T-helper 17 cell (primary cell): ENCODE measurements at regions not wholly inside any gene's neighbourhood (a gene's known extent, or its start where the extent isn't known, plus 50 kb on each side); places are given as distances from the start of the nearest gene placed in this dataset.
"Not testable (repeated sequence)": the region's sequence is repeated elsewhere in the genome, so short reads cannot be mapped to it uniquely, and the experiment has no call there.

Experiments used
- ATAC-seq: fragments of 150-1000 bp; cut with Tn5 transposase; 2 replicates; pipeline ENCODE4 v1.10.0; 2021; ENCODE audit warnings: mild to moderate bottlenecking, moderate library complexity
- DNase-seq, 3 donors: peaks; one replicate each; pipeline versions ENCODE4 v3.0.0 to v3.0.0-alpha.2; 2020 to 2021
- H3K9me3 ChIP-seq: one replicate; pipeline ENCODE4 v1.7.0; 2013; ENCODE audit warnings: low read length, mild to moderate bottlenecking; ENCODE audit not compliant: control insufficient read depth, poor library complexity, severe bottlenecking
- H3K27ac Mint-ChIP-seq: one replicate; pipeline ENCODE4 v1.8.0; 2022; ENCODE audit warnings: mild to moderate bottlenecking, moderate library complexity, mixed read lengths
- H3K27me3 Mint-ChIP-seq: one replicate; pipeline ENCODE4 v1.8.0; 2022; ENCODE audit warnings: mixed read lengths
- H3K36me3 Mint-ChIP-seq: one replicate; pipeline ENCODE4 v1.8.0; 2022; ENCODE audit warnings: low read depth, mixed read lengths
- H3K4me1 Mint-ChIP-seq: one replicate; pipeline ENCODE4 v1.8.0; 2022; ENCODE audit warnings: mild to moderate bottlenecking, mixed read lengths
- H3K4me3 Mint-ChIP-seq: one replicate; pipeline ENCODE4 v1.8.0; 2022; ENCODE audit warnings: mild to moderate bottlenecking, moderate library complexity, mixed read lengths

DNA sequence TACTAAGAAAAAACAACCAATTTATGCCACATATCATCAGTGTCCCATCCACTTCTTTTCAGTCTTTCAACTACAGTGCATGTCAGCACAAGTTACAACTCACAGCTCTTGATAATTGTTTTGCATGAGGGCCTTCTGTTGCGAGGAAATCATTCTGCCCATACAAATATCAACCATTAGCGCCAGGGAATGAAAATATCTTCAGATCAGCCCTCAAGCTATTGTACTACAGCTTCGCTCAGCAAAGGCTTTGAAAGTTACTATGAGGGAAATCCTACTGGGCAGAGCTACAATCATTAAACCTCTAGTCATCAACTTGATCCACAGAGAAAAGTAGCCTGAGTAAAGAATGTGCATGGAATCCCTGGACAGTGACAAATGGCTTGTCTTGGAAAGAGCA lies 1023.6 kb upstream of the HS3ST1 start:
- H3K27me3 Mint-ChIP-seq = no peaks in the 10 kb centered on the region
- H3K4me3 Mint-ChIP-seq = no peak overlapping the region
- H3K36me3 Mint-ChIP-seq = no peaks in the 10 kb centered on the region
- no peaks in the 10 kb centered on the region for H3K9me3 ChIP-seq
- H3K4me1 Mint-ChIP-seq = no peaks in the 10 kb centered on the region
- H3K27ac Mint-ChIP-seq = no peak overlapping the region
- DNase-seq (no peak), ATAC-seq (no peak)

- no peak for DNase-seq
- H3K9me3 ChIP-seq = no peaks in the 10 kb centered on the region
- no peak for ATAC-seq
- no peaks in the 10 kb centered on the region for H3K36me3 Mint-ChIP-seq
- H3K27me3 Mint-ChIP-seq = no peaks in the 10 kb centered on the region
- H3K27ac Mint-ChIP-seq = no peak overlapping the region
- no peaks in the 10 kb centered on the region for H3K4me1 Mint-ChIP-seq
- no peak overlapping the region for H3K4me3 Mint-ChIP-seq
These were observed 1018.8 kb upstream of the HS3ST1 start for GRCh38 chr4:12447451-12447850.

DNA sequence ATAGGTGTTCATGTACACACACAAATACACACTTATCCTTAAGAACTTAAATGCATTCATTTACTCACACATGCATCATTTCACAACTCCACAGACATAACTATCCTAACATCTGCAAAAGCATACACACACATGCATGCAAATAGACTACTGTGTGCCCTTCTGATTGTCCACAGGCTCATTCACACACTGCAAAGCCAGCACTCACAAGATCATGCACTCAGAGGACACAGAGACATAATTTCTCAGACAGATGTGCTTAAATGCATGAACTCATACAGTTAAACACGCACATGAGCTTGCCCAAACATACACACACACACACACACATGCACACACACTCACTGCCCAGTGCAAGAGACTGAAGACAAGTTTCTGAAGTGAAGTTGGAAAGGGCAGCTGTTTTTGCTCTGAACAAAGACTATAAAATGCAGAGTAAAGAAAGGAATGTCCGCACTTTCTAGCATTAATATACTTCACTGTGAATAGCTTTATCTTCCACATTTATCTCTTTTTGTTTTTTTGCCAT lies 1018.0 kb upstream of the HS3ST1 start:
- H3K4me3 Mint-ChIP-seq = no peak overlapping the region
- ATAC-seq (no peak), DNase-seq (no peak)
- H3K27ac Mint-ChIP-seq = no peak overlapping the region
- H3K9me3 ChIP-seq = no peaks in the 10 kb centered on the region
- no peaks in the 10 kb centered on the region for H3K4me1 Mint-ChIP-seq
- no peaks in the 10 kb centered on the region for H3K36me3 Mint-ChIP-seq
- H3K27me3 Mint-ChIP-seq = no peaks in the 10 kb centered on the region

GRCh38 chr4:12446256-12446655 lies 1017.6 kb upstream of the HS3ST1 start:
- no peak for DNase-seq
- H3K27ac Mint-ChIP-seq = no peak overlapping the region
- ATAC-seq = no peak
- H3K4me3 Mint-ChIP-seq = no peak overlapping the region
- no peaks in the 10 kb centered on the region for H3K9me3 ChIP-seq
- no peaks in the 10 kb centered on the region for H3K27me3 Mint-ChIP-seq
- no peaks in the 10 kb centered on the region for H3K36me3 Mint-ChIP-seq
- no peaks in the 10 kb centered on the region for H3K4me1 Mint-ChIP-seq

DNA sequence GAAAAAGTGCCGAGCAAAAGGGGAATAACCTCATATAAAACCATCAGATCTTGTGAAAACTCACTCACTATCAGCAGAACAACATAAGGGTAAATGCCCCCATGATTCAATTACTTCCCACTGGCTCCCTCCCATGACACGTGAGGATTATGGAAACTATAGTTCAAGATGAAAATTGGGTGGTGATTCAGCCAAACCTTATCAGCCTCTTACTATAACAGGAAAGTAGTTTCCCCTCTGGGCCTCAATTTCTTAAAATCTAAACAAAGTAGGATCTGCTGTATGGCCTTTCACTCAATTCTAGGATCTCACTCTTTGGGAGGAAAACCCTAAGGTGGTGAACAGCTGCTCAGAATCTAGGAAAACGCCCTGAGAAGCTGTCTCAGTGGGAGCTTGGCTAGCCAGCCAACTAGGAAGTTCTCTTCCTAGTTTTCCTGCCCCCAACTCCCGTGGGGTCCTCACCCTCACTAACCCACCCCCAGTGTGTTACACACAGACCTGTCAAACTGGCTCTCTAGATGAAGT lies 1017.1 kb upstream of the HS3ST1 start:
- Mint-ChIP-seq H3K4me3 (no peak overlapping the region), H3K27me3 (no peaks in the 10 kb centered on the region), H3K4me1 (no peaks in the 10 kb centered on the region), H3K36me3 (no peaks in the 10 kb centered on the region), H3K27ac (no peak overlapping the region)
- DNase-seq = no peak
- H3K9me3 ChIP-seq = no peaks in the 10 kb centered on the region
- no peak for ATAC-seq

GRCh38 chr4:12439633-12440305 lies 1011.1 kb upstream of the HS3ST1 start:
- no peaks in the 10 kb centered on the region for H3K4me1 Mint-ChIP-seq
- no peaks in the 10 kb centered on the region for H3K9me3 ChIP-seq
- DNase-seq (no peak), ATAC-seq (no peak)
- H3K27ac Mint-ChIP-seq = no peak overlapping the region
- no peaks in the 10 kb centered on the region for H3K27me3 Mint-ChIP-seq
- H3K4me3 Mint-ChIP-seq = no peak overlapping the region
- no peaks in the 10 kb centered on the region for H3K36me3 Mint-ChIP-seq

GRCh38 chr4:12431259-12431658 lies 1002.6 kb upstream of the HS3ST1 start:
- not testable (repeated sequence) for H3K27ac Mint-ChIP-seq, H3K4me1 Mint-ChIP-seq, DNase-seq, H3K27me3 Mint-ChIP-seq, H3K36me3 Mint-ChIP-seq, H3K9me3 ChIP-seq, H3K4me3 Mint-ChIP-seq, ATAC-seq

- H3K27ac Mint-ChIP-seq = no peak overlapping the region
These were observed 992.7 kb upstream of the HS3ST1 start for GRCh38 chr4:12421364-12421763.

DNA sequence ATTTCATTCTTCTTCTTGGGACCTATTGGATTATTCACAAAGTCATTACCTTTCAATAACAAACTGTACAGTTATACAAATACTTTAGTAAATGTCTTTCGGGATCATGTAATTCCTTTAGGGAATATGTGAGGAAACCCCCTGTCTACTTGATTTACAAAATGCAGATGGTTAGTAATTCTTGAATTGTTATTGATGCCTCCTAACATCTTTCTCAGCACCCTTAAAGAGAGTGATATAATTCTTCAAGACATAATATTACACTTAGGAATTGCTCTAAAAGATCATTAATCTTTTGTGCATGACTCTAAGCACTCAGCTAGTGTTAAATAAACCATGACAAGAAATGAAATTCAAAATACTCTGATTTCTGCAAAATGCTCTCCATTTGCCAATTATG lies 988.1 kb upstream of the HS3ST1 start:
- no peak overlapping the region for H3K4me3 Mint-ChIP-seq
- no peaks in the 10 kb centered on the region for H3K4me1 Mint-ChIP-seq

More at GRCh38 chr4:12421364-12421763, 992.7 kb upstream of the HS3ST1 start:
- H3K27me3 Mint-ChIP-seq = no peaks in the 10 kb centered on the region
- no peaks in the 10 kb centered on the region for H3K36me3 Mint-ChIP-seq
- DNase-seq = no peak
- no peaks in the 10 kb centered on the region for H3K9me3 ChIP-seq
- H3K4me1 Mint-ChIP-seq = no peaks in the 10 kb centered on the region
- no peak overlapping the region for H3K4me3 Mint-ChIP-seq
- ATAC-seq = no peak

GRCh38 chr4:12414181-12414812 lies 985.6 kb upstream of the HS3ST1 start:
- H3K9me3 ChIP-seq = no peaks in the 10 kb centered on the region
- Mint-ChIP-seq H3K4me3 (no peak overlapping the region), H3K36me3 (no peaks in the 10 kb centered on the region), H3K4me1 (no peaks in the 10 kb centered on the region), H3K27ac (no peak overlapping the region), H3K27me3 (no peaks in the 10 kb centered on the region)
- ATAC-seq = no peak
- no peak for DNase-seq

More for the DNA sequence above, 988.1 kb upstream of the HS3ST1 start:
- H3K27ac Mint-ChIP-seq = no peak overlapping the region
- no peaks in the 10 kb centered on the region for H3K36me3 Mint-ChIP-seq
- no peak for ATAC-seq
- H3K27me3 Mint-ChIP-seq = no peaks in the 10 kb centered on the region
- no peaks in the 10 kb centered on the region for H3K9me3 ChIP-seq
- DNase-seq = no peak

DNA sequence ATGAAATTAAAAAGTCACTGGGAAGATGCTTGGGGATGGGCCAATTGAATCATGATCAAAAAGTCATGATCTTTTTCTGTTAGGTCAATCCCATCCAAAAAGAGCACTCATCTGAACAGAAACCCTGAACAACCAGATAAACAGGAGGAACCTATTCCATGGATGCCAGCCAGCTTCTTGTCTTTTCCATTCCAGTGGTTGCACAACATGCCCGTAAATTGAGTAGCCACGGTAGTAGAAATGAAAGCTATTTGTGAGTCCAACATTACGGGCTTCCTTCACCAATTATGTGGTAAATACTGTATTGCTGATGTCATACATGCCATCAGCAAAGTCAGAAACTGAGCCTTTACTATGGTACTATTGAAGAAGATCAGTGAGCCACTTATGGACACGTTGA lies 982.4 kb upstream of the HS3ST1 start:
- no peak overlapping the region for H3K27ac Mint-ChIP-seq
- DNase-seq = no peak
- H3K9me3 ChIP-seq = no peaks in the 10 kb centered on the region
- H3K4me3 Mint-ChIP-seq = no peak overlapping the region
- no peaks in the 10 kb centered on the region for H3K36me3 Mint-ChIP-seq
- H3K27me3 Mint-ChIP-seq = no peaks in the 10 kb centered on the region
- no peaks in the 10 kb centered on the region for H3K4me1 Mint-ChIP-seq
- ATAC-seq = no peak

- no peak for DNase-seq
- no peak for ATAC-seq
- H3K27ac Mint-ChIP-seq = no peak overlapping the region
- H3K9me3 ChIP-seq = no peaks in the 10 kb centered on the region
- no peaks in the 10 kb centered on the region for H3K27me3 Mint-ChIP-seq
- H3K4me3 Mint-ChIP-seq = no peak overlapping the region
- no peaks in the 10 kb centered on the region for H3K36me3 Mint-ChIP-seq
- H3K4me1 Mint-ChIP-seq = no peaks in the 10 kb centered on the region
These were observed 981.0 kb upstream of the HS3ST1 start for GRCh38 chr4:12409507-12410190.

DNA sequence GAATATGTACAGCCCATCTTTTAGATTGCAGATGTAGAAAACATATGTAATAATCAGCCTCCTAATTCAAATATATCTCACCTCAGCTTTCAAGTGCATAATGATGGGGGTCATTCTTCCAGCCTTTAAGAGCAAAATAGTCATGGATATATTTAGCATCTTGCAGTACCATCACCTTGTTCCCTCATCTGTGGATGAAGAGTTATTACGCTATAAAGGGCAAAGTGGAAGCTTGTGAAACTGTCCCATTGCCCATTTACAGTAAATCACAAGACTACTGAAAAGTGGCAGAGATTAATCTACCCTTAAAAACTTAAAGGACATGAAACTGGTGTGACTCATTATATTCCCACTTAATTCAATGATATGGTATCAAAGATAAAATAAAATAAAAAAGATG lies 979.7 kb upstream of the HS3ST1 start:
- DNase-seq (no peak), ATAC-seq (no peak)
- H3K4me3 Mint-ChIP-seq = no peak overlapping the region
- H3K27me3 Mint-ChIP-seq = no peaks in the 10 kb centered on the region
- no peaks in the 10 kb centered on the region for H3K36me3 Mint-ChIP-seq
- H3K9me3 ChIP-seq = no peaks in the 10 kb centered on the region
- H3K4me1 Mint-ChIP-seq = no peaks in the 10 kb centered on the region
- no peak overlapping the region for H3K27ac Mint-ChIP-seq
